Thymus (tissue), 11 donors: ENCODE measurements at regions not wholly inside any gene's neighbourhood (a gene's known extent, or its start where the extent isn't known, plus 50 kb on each side); places are given as distances from the start of the nearest gene placed in this dataset.

Experiments
- DNase-seq, 9 donors: peaks; one replicate each; pipeline ENCODE4 v3.0.0-alpha.2; 2013; ENCODE audit warnings: low spot score in 9 of 9, low read depth in 6 of 9, missing footprints in 1 of 9
- H3K27ac ChIP-seq, 2 donors: one replicate each; pipeline ENCODE4 v1.5.1; 2013; ENCODE audit warnings: control low read depth in 1 of 2, low read depth in 1 of 2, low read length in 1 of 2, mild to moderate bottlenecking in 1 of 2, moderate library complexity in 1 of 2
- H3K27me3 ChIP-seq, 2 donors: one replicate each; pipeline ENCODE4 v1.5.1; 2013; ENCODE audit warnings: low read length in 1 of 2; ENCODE audit not compliant: control insufficient read depth in 2 of 2, insufficient read depth in 1 of 2
- H3K36me3 ChIP-seq, 2 donors: one replicate each; pipeline ENCODE4 v1.5.1; 2013; ENCODE audit warnings: low read length in 1 of 2, mild to moderate bottlenecking in 1 of 2, moderate library complexity in 1 of 2; ENCODE audit not compliant: control insufficient read depth in 2 of 2, insufficient read depth in 2 of 2
- H3K4me1 ChIP-seq, 2 donors: one replicate each; pipeline ENCODE4 v1.5.1; 2013; ENCODE audit warnings: low read length in 2 of 2; ENCODE audit not compliant: control insufficient read depth in 2 of 2, insufficient read depth in 2 of 2
- H3K4me3 ChIP-seq, 2 donors: one replicate each; pipeline ENCODE4 v1.5.1; 2013; ENCODE audit warnings: low read length in 2 of 2, control low read depth in 1 of 2, mild to moderate bottlenecking in 1 of 2
- H3K9me3 ChIP-seq, 2 donors: one replicate each; pipeline ENCODE4 v1.5.1; 2013; ENCODE audit warnings: low read length in 1 of 2, mild to moderate bottlenecking in 1 of 2; ENCODE audit not compliant: control insufficient read depth in 2 of 2, insufficient read depth in 1 of 2
- WGBS: extraction: QIAGEN DNeasy Blood & Tissue Kit; methylation state at CpG from one replicate; pipeline ENCODE4 v1.1.7; 2013; 5-methylcytosine and 5-hydroxymethylcytosine counted together
- donor health status: healthy.

- WGBS: 95% methylated on average over 1 of the region's 1 CpG
- no peaks in the 10 kb centered on the region for H3K9me3 ChIP-seq
- H3K27me3 ChIP-seq: no peaks in the 10 kb centered on the region
- H3K4me1 ChIP-seq: no peaks in the 10 kb centered on the region
- H3K27ac ChIP-seq: no peak overlapping the region
- no peaks in the 10 kb centered on the region for H3K36me3 ChIP-seq
- no peak for DNase-seq
- no peak overlapping the region for H3K4me3 ChIP-seq
Observed at GRCh38 chr10:84994722-84995121, 666.3 kb downstream of the CCSER2 start.

DNA sequence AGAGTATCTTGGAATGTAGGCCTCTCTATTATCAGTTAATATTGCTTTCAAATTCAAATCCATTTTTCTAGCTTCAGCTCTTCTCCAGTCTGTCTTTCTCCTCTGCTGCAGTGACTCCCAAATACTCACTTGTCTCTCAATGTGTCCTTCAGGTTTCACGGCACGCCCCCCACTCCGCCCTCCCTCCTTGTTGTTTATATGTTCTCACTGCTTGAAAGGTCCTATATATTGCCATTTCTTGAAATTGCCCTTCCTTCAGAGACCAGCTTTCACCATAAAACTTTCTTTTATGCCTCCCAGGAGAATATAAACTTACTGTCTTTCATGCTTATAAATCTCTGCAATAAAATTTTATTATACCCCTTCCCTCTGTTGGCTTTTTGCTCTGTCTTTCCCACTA lies 668.2 kb downstream of the CCSER2 start:
- no peaks in the 10 kb centered on the region for H3K4me1 ChIP-seq
- WGBS: 95% methylated on average over 3 of the region's 3 CpGs
- H3K36me3 ChIP-seq: no peaks in the 10 kb centered on the region
- H3K27ac ChIP-seq: no peak overlapping the region
- no peaks in the 10 kb centered on the region for H3K9me3 ChIP-seq
- no peaks in the 10 kb centered on the region for H3K27me3 ChIP-seq
- H3K4me3 ChIP-seq: no peak overlapping the region
- no peak for DNase-seq

- Histone ChIP-seq H3K9me3 (no peaks in the 10 kb centered on the region), H3K36me3 (no peaks in the 10 kb centered on the region), H3K27ac (no peak overlapping the region), H3K4me3 (no peak overlapping the region), H3K4me1 (no peaks in the 10 kb centered on the region), H3K27me3 (no peaks in the 10 kb centered on the region)
- 74% methylated on average over 2 of the region's 2 CpGs for WGBS
- no peak for DNase-seq
Observed at GRCh38 chr10:84997870-84998269, 669.5 kb downstream of the CCSER2 start.

- Histone ChIP-seq H3K27me3 (no peaks in the 10 kb centered on the region), H3K4me3 (no peak overlapping the region), H3K9me3 (no peaks in the 10 kb centered on the region), H3K4me1 (no peaks in the 10 kb centered on the region), H3K27ac (no peak overlapping the region), H3K36me3 (no peaks in the 10 kb centered on the region)
- WGBS: 84% methylated on average over 4 of the region's 4 CpGs
- DNase-seq: no peak
Observed at GRCh38 chr10:84999929-85000328, 671.5 kb downstream of the CCSER2 start.

- Histone ChIP-seq H3K9me3 (no peaks in the 10 kb centered on the region), H3K36me3 (no peaks in the 10 kb centered on the region), H3K27me3 (no peaks in the 10 kb centered on the region), H3K27ac (no peak overlapping the region), H3K4me3 (no peak overlapping the region), H3K4me1 (no peaks in the 10 kb centered on the region)
- 75% methylated on average over 1 of the region's 1 CpG for WGBS
- no peak for DNase-seq
Observed at GRCh38 chr10:85003083-85003482, 674.7 kb downstream of the CCSER2 start.

DNA sequence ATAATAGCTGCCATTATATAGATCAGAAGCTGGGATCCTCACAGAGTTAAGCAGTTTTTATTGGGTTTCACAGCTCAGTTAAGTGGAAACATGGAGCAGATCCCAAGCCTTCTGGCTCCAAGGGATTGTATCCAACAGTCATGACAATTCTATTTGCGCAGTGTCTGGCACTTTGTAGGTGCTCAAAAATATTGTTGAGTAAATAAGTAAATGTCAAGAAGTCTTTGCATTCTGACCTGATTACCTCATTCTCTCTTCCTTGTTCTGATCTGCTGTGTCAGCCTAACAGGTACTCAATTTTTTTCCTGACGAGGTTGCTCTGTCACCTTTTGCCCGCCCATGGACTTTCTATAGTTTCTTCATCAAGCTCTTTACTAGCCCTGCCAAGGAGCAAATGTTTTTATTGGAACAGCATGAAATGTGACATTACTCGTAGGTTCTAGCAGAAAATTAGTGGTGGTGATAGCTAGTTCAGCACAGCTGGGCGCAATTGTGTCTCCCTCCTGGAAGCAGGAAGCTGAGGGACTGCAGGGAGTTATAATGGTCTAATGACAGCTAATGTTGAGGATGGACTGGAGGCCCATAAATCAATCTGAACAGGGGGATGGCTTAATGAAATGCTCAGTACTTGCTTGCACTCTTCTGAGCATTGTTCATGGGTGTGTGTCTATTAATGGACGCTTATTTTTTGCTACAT lies 680.2 kb downstream of the CCSER2 start:
- H3K27ac ChIP-seq: no peak overlapping the region
- WGBS: 90% methylated on average over 6 of the region's 6 CpGs
- no peaks in the 10 kb centered on the region for H3K9me3 ChIP-seq
- no peak for DNase-seq
- no peaks in the 10 kb centered on the region for H3K4me1 ChIP-seq
- H3K27me3 ChIP-seq: no peaks in the 10 kb centered on the region
- no peaks in the 10 kb centered on the region for H3K36me3 ChIP-seq
- no peak overlapping the region for H3K4me3 ChIP-seq

DNA sequence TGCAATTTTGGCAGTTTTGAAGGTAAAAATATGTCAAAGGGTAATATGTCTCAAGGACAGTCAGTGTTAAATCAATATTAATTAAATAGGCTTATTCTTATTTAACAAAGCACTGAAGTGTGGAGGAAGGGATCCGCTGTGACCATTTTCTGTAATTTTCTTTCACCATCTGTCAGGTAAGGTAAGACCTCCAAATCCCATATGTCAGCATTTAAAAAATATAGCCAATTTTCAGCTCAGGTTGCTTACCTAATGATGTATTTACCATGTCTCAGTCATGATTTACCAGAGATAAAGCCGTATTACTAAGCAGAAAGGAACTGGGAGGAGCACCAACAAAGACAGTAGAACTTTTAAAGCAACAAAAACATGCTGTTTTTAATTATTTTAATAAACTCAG lies 683.9 kb downstream of the CCSER2 start:
- DNase-seq: no peak
- no peaks in the 10 kb centered on the region for H3K27me3 ChIP-seq
- H3K27ac ChIP-seq: no peak overlapping the region
- no peak overlapping the region for H3K4me3 ChIP-seq
- H3K36me3 ChIP-seq: no peaks in the 10 kb centered on the region
- H3K4me1 ChIP-seq: no peaks in the 10 kb centered on the region
- WGBS: 84% methylated on average over 2 of the region's 2 CpGs
- no peaks in the 10 kb centered on the region for H3K9me3 ChIP-seq

- H3K36me3 ChIP-seq: no peaks in the 10 kb centered on the region
- no peak overlapping the region for H3K27ac ChIP-seq
- H3K4me3 ChIP-seq: no peak overlapping the region
- no peak for DNase-seq
- no peaks in the 10 kb centered on the region for H3K9me3 ChIP-seq
- H3K4me1 ChIP-seq: no peaks in the 10 kb centered on the region
- no peaks in the 10 kb centered on the region for H3K27me3 ChIP-seq
Observed at GRCh38 chr10:85026878-85027467, 698.6 kb downstream of the CCSER2 start.

DNA sequence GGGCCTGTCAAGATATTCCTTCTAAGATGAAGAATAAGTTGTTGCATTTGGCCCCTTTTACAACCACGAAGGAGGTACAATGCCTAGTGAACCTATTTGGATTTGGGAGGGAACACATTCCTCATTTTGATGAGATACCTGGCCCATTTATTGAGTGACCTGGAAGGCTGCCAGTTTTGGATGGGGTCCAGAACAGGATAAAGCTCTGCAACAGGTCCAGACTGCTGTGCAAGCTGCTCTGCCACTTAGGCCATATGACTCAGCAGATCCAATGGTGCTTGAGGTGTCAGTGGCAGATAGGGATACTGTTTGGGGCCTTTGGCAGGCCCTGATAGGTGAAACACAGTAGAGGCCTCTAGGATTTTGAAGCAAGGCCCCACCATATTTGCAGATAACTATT lies 704.6 kb downstream of the CCSER2 start:
- H3K36me3 ChIP-seq: no peaks in the 10 kb centered on the region
- H3K4me1 ChIP-seq: no peaks in the 10 kb centered on the region
- H3K4me3 ChIP-seq: no peak overlapping the region
- DNase-seq: no peak
- H3K9me3 ChIP-seq: peaks cover 0 to 3% of the 10 kb centered on the region in 2 donors
- H3K27ac ChIP-seq: no peak overlapping the region
- 83% methylated on average over 1 of the region's 1 CpG for WGBS
- no peaks in the 10 kb centered on the region for H3K27me3 ChIP-seq
